KMS-11 (cell line): ENCODE measurements at regions not wholly inside any gene's neighbourhood (a gene's known extent, or its start where the extent isn't known, plus 50 kb on each side); places are given as distances from the start of the nearest gene placed in this dataset.

ENCODE experiments used
- H2AFZ ChIP-seq: fragments of 200-600 bp; sonication (generic); 2 replicates; pipeline ENCODE4 v1.6.1; 2016; ENCODE audit warnings: antibody characterized with exemption, mixed run types, low read depth
- H3K27ac ChIP-seq: fragments of 200-600 bp; sonication (generic); 2 replicates; pipeline ENCODE4 v1.6.1; 2016; ENCODE audit warnings: mild to moderate bottlenecking, mixed run types
- H3K27me3 ChIP-seq: fragments of 200-600 bp; sonication (generic); 2 replicates; pipeline ENCODE4 v1.6.1; 2017; ENCODE audit warnings: mild to moderate bottlenecking, low read depth, mixed run types, moderate library complexity; ENCODE audit not compliant: insufficient read depth
- H3K36me3 ChIP-seq: fragments of 200-600 bp; sonication (generic); 2 replicates; pipeline ENCODE4 v1.6.1; 2017; ENCODE audit warnings: mild to moderate bottlenecking, mixed run types; ENCODE audit not compliant: insufficient read depth
- H3K4me1 ChIP-seq: fragments of 200-600 bp; sonication (generic); 2 replicates; pipeline ENCODE4 v1.6.1; 2016; ENCODE audit warnings: mild to moderate bottlenecking, low read depth, mixed run types; ENCODE audit not compliant: poor library complexity, severe bottlenecking
- H3K4me2 ChIP-seq: fragments of 200-600 bp; sonication (generic); 2 replicates; pipeline ENCODE4 v1.7.0; 2016; ENCODE audit warnings: mild to moderate bottlenecking, mixed run types
- H3K4me3 ChIP-seq: fragments of 200-600 bp; sonication (generic); IDR thresholded peaks from 2 replicates; pipeline ENCODE4 v1.6.1; 2017; ENCODE audit warnings: low read depth, low read length, mixed read lengths; ENCODE audit not compliant: insufficient read depth
- H3K79me2 ChIP-seq: fragments of 200-600 bp; sonication (generic); 2 replicates; pipeline ENCODE4 v1.6.1; 2016; ENCODE audit warnings: low read depth, mixed run types; ENCODE audit not compliant: insufficient read depth
- H3K9ac ChIP-seq: fragments of 200-600 bp; sonication (generic); 2 replicates; pipeline ENCODE4 v1.6.1; 2016; ENCODE audit warnings: mild to moderate bottlenecking, mixed run types
- H4K20me1 ChIP-seq: fragments of 200-600 bp; sonication (generic); 2 replicates; pipeline ENCODE4 v1.6.1; 2016; ENCODE audit warnings: mild to moderate bottlenecking, mixed run types; ENCODE audit not compliant: insufficient read depth
- TF ChIP-seq, protein P1 (sequence below): fragments of 200-600 bp; sonication (generic); conservative IDR thresholded peaks from 2 replicates; pipeline ENCODE4 v1.6.1; 2017; ENCODE audit warnings: low read depth, mild to moderate bottlenecking, antibody characterized with exemption, low read length, moderate library complexity, mixed read lengths

DNA sequence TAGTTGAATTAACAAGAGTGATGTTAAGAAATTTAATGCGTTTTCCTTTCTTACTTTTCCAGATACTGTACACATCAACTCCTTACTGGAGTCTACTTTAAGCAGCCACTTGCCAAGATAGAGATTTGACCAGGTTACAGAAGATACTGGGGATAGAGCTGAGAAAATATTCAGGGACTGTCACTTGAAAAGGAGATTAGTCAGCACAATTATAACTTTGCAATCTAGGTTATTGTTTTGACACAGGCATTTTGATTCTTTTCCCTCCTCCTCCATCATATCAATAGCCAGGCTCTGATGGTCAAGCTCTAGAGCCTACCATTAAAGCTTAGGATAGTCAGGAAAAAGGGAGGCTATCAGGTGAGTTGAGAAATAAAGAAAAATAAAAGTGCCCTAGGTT, 345.9 kb upstream of the ITGA1 start:
- TF ChIP-seq, protein P1, sequence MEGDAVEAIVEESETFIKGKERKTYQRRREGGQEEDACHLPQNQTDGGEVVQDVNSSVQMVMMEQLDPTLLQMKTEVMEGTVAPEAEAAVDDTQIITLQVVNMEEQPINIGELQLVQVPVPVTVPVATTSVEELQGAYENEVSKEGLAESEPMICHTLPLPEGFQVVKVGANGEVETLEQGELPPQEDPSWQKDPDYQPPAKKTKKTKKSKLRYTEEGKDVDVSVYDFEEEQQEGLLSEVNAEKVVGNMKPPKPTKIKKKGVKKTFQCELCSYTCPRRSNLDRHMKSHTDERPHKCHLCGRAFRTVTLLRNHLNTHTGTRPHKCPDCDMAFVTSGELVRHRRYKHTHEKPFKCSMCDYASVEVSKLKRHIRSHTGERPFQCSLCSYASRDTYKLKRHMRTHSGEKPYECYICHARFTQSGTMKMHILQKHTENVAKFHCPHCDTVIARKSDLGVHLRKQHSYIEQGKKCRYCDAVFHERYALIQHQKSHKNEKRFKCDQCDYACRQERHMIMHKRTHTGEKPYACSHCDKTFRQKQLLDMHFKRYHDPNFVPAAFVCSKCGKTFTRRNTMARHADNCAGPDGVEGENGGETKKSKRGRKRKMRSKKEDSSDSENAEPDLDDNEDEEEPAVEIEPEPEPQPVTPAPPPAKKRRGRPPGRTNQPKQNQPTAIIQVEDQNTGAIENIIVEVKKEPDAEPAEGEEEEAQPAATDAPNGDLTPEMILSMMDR, result no peak
- Histone ChIP-seq H3K4me2 (no peak overlapping the region), H3K9ac (no peak overlapping the region), H2AFZ (no peak overlapping the region), H3K79me2 (no peaks in the 10 kb centered on the region), H3K27ac (no peak overlapping the region), H4K20me1 (no peaks in the 10 kb centered on the region; the same call in 1 of the 2 replicates), H3K4me1 (no peaks in the 10 kb centered on the region), H3K27me3 (no peaks in the 10 kb centered on the region), H3K4me3 (no peak overlapping the region), H3K36me3 (no peaks in the 10 kb centered on the region)

DNA sequence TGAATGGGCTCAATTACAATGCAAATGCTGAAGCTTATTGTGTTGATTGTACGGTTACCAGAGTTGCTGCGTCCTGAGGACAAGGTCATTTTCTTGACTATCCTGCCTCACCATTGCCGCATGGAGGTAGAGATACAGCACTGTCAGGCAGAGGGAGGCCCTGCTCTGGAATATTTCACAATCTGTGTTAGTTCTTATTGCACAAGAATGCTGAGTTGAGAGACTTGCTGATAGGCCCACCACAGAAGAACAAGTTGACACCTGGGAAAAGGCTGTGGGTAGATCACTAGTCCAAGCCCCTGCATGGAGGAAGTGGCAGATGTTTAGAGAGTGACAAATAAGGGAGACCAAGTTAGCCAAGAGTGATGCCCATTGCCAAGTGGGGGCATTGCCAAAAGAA, 344.5 kb upstream of the ITGA1 start:
- no peaks in the 10 kb centered on the region for H3K4me1 ChIP-seq
- no peaks in the 10 kb centered on the region for H3K79me2 ChIP-seq
- H3K27ac ChIP-seq, result no peak overlapping the region
- H4K20me1 ChIP-seq, result no peaks in the 10 kb centered on the region; the same call in 1 of the 2 replicates
- no peak overlapping the region for H3K4me3 ChIP-seq
- no peaks in the 10 kb centered on the region for H3K36me3 ChIP-seq
- H2AFZ ChIP-seq, result no peak overlapping the region
- no peak overlapping the region for H3K9ac ChIP-seq
- TF ChIP-seq, protein P1, result no peak
- no peak overlapping the region for H3K4me2 ChIP-seq
- no peaks in the 10 kb centered on the region for H3K27me3 ChIP-seq

DNA sequence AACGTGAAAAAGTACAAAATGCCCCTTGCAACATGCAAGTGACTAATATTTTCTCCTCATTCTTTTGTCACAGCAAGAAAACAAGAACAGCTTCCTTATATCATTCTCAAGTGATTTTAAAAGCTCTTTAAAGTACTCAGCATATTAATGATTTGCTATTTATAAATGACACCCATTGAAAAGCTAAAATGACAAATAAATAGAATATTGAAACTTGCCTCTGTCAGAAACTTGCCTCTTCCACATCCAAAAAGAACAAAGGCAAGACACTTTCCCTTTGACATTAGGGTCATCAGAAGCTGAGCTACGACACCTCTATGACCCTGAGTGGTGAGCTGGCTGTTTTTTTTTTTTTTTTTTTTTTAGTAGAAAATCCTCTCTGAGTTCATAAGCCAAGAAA, 339.6 kb upstream of the ITGA1 start:
- Histone ChIP-seq H2AFZ (no peak overlapping the region), H3K4me2 (no peak overlapping the region), H3K4me3 (no peak overlapping the region), H3K4me1 (no peaks in the 10 kb centered on the region), H3K36me3 (no peaks in the 10 kb centered on the region), H3K79me2 (no peaks in the 10 kb centered on the region), H3K27me3 (no peaks in the 10 kb centered on the region), H3K27ac (no peak overlapping the region), H3K9ac (no peak overlapping the region), H4K20me1 (no peaks in the 10 kb centered on the region; the same call in 1 of the 2 replicates)
- TF ChIP-seq, protein P1, result no peak

DNA sequence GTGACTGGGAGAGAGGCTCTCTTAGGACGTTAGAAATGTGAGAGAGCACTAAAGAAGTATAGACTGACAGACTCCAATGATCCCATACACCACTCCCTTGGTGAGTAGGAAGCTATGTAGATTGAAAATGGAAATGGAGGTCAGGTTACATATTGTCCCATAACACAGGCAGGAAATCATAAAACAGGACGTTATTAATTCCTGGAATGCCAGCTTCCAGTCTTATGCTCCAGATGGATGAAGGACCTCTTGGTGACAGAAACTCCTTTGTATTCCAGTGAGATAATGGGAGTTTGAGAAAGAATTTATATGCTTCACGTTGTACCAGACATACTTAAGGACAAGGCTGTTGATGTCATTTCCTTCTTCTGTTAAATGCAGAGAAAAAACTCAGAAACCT, 338.2 kb upstream of the ITGA1 start:
- Histone ChIP-seq H3K9ac (no peak overlapping the region), H3K4me3 (no peak overlapping the region), H3K27ac (no peak overlapping the region), H4K20me1 (no peaks in the 10 kb centered on the region; the same call in 1 of the 2 replicates), H3K36me3 (no peaks in the 10 kb centered on the region), H3K79me2 (no peaks in the 10 kb centered on the region), H3K27me3 (no peaks in the 10 kb centered on the region), H3K4me1 (no peaks in the 10 kb centered on the region), H3K4me2 (no peak overlapping the region), H2AFZ (no peak overlapping the region)
- TF ChIP-seq, protein P1, result no peak

DNA sequence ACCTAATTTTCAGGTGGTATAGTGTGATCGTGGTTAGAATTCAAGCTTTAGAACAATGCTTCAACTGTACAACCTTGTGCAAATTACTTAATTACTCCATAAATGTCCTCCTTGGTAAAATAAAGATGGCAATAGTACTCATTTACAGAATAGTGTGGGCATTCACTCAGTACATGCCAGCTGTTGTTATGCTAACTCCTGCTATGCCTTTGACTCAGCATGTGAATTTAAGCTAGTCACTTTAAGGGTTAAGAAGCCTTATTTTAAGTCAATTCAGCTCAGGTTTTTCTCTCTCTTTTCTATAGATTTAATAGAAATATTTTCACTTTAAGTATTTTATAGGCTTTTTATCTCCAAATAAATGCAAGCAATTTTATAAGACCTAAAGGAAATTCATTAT, 335.6 kb upstream of the ITGA1 start:
- Histone ChIP-seq H3K27ac (no peak overlapping the region), H4K20me1 (peaks cover 5% of the 10 kb centered on the region; the same call in 1 of the 2 replicates), H3K27me3 (no peaks in the 10 kb centered on the region), H3K9ac (no peak overlapping the region), H3K4me2 (no peak overlapping the region), H3K4me1 (no peaks in the 10 kb centered on the region), H3K36me3 (no peaks in the 10 kb centered on the region), H3K4me3 (no peak overlapping the region), H2AFZ (no peak overlapping the region), H3K79me2 (no peaks in the 10 kb centered on the region)
- TF ChIP-seq, protein P1, result no peak
